ENCODE measurements at regions not wholly inside any gene's neighbourhood (a gene's known extent, or its start where the extent isn't known, plus 50 kb on each side); places are given as distances from the start of the nearest gene placed in this dataset.
A peak's percentile ranks its signal among the peaks of the same experiment; 100 is the strongest.

- TF ChIP-seq ZNF678 (CRISPR knock-in tag; IDR thresholded peaks at IDR 0.05) (no peak), PHF20 (CRISPR knock-in tag; IDR thresholded peaks at IDR 0.05) (no peak), SOX13 (IDR thresholded peaks at IDR 0.05) (no peak), SOX13 (CRISPR knock-in tag; conservative IDR thresholded peaks at IDR 0.05 in 1 of 2, IDR thresholded peaks at IDR 0.05 in 1 of 2) (0 out of 4 replicates have a peak, but pooled peaks of 1 of the 2 experiments have one; percentile 8), ZNF556 (CRISPR knock-in tag; IDR thresholded peaks at IDR 0.05; ENCODE audit: borderline replicate concordance) (no peak), DDIT3 (CRISPR knock-in tag; IDR thresholded peaks at IDR 0.05) (no peak), KAT2B (IDR thresholded peaks at IDR 0.05; ENCODE audit: borderline replicate concordance, low read depth, low read length) (no peak), GFI1 (CRISPR knock-in tag; IDR thresholded peaks at IDR 0.05; ENCODE audit: borderline replicate concordance) (no peak), SNAPC2 (CRISPR knock-in tag; IDR thresholded peaks at IDR 0.05) (no peak), MEIS2 (CRISPR knock-in tag; IDR thresholded peaks at IDR 0.05) (no peak), KLF9 (CRISPR knock-in tag; IDR thresholded peaks at IDR 0.05; ENCODE audit: low read depth) (no peak), ZNF292 (CRISPR knock-in tag; IDR thresholded peaks at IDR 0.05; ENCODE audit: borderline replicate concordance, low read depth) (no peak), CBX5 (CRISPR knock-in tag; IDR thresholded peaks at IDR 0.05; ENCODE audit: borderline replicate concordance) (no peak), CC2D1A (CRISPR knock-in tag; IDR thresholded peaks at IDR 0.05) (no peak), SRSF1 (optimal IDR thresholded peaks at IDR 0.05; ENCODE audit: low read depth, low read length) (no peak), SKIL (CRISPR knock-in tag; IDR thresholded peaks at IDR 0.05; ENCODE audit: borderline replicate concordance) (no peak), SMC3 (IDR thresholded peaks at IDR 0.05; ENCODE audit: low read length) (peak; percentile 98), ZNF430 (CRISPR knock-in tag; IDR thresholded peaks at IDR 0.05) (no peak), DZIP1 (CRISPR knock-in tag; IDR thresholded peaks at IDR 0.05) (no peak), MTF1 (CRISPR knock-in tag; IDR thresholded peaks at IDR 0.05) (no peak), ELF4 (CRISPR knock-in tag; IDR thresholded peaks at IDR 0.05; ENCODE audit: borderline replicate concordance) (no peak), HOXA7 (CRISPR knock-in tag; IDR thresholded peaks at IDR 0.05) (no peak)
- TF ChIP-seq, protein P1, sequence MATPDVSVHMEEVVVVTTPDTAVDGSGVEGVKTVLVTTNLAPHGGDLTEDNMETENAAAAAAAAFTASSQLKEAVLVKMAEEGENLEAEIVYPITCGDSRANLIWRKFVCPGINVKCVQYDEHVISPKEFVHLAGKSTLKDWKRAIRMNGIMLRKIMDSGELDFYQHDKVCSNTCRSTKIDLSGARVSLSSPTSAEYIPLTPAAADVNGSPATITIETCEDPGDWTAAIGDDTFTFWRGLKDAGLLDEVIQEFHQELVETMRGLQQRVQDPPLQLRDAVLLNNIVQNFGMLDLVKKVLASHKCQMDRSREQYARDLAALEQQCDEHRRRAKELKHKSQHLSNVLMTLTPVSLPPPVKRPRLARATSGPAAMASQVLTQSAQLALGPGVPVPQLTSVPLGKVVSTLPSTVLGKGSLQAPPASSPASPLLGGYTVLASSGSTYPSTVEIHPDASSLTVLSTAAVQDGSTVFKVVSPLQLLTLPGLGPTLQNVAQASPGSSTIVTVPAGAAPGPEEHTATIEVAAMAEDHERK (CRISPR knock-in tag; IDR thresholded peaks at IDR 0.05; ENCODE audit: low read depth): no peak
- TF ChIP-seq, protein P2, sequence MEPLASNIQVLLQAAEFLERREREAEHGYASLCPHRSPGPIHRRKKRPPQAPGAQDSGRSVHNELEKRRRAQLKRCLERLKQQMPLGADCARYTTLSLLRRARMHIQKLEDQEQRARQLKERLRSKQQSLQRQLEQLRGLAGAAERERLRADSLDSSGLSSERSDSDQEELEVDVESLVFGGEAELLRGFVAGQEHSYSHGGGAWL (CRISPR knock-in tag; IDR thresholded peaks at IDR 0.05): no peak
Observed at GRCh38 chr6:24064106-24064505, 61.9 kb upstream of the NRSN1 start (continued).

Measured in HepG2 (cell line).